Left ventricle myocardium superior (tissue), 1 donor: ENCODE measurements at regions not wholly inside any gene's neighbourhood (a gene's known extent, or its start where the extent isn't known, plus 50 kb on each side); places are given as distances from the start of the nearest gene placed in this dataset.

Experiments
- ATAC-seq: fragments of 200-7000 bp; cut with Tn5 transposase; one replicate; pipeline ENCODE4 v1.9.1; 2020; ENCODE audit warnings: mild to moderate bottlenecking, moderate library complexity
- DNase-seq: peaks from one replicate; pipeline ENCODE4 v3.0.0-alpha.2; 2020
- intact Hi-C: fragments of 100-400 bp; cut with micrococcal nuclease; formaldehyde crosslinking; loops from one replicate; pipeline ENCODE4 v1.11.0; 2022
- donor health status: DM: no; HTN: yes; CAD: no; lungs with severe emphysema.

DNA sequence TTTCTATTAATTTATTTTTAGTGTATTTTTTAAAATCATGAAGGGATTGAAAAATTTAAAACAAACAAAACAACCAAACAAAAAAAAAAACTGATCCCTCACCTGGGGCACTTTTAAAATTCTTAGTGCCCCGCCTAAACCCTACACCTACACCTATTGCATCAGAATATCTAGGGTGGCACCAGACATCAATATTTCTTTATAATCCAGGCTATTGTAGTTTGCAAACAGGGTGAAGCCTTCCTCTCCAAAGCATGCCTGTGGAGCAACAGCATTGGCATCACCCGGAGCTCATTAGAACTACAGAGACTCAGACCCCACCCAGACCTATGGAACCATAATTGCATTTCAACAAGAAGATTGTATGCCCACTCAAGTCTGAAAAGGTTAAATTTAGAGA lies 54.9 kb upstream of the ACP3 start:
- intact Hi-C loops, result no loop called here
- ATAC-seq (no peak), DNase-seq (no peak)

- intact Hi-C loops, result no loop called here
- no peak for ATAC-seq
- DNase-seq, result no peak
Observed at GRCh38 chr3:132262956-132263355, 54.3 kb upstream of the ACP3 start.

DNA sequence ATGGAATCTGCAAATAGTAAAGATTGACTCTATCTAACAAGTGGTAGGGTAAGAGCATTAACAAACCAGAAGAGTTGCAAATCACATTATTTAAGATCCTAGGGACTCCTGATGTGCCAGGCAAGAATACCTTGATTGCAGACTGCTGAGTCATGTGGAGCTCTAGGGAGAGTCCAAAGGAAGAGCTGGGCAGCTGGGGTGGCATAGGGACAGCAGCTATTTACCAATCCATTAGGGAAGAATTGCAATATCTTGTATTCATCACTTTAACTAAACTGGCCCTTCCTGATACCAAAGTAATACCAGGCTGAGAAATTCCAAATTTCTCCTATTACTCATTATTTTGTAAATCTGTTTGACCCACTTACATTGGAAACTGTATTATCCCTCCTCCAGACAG lies 52.2 kb upstream of the ACP3 start:
- no peak for DNase-seq
- intact Hi-C loops, result no loop called here
- ATAC-seq, result no peak

- intact Hi-C loops, result no loop called here
- no peak for DNase-seq
- ATAC-seq, result no peak
Observed at GRCh38 chr3:132265488-132265887, 51.7 kb upstream of the ACP3 start.

DNA sequence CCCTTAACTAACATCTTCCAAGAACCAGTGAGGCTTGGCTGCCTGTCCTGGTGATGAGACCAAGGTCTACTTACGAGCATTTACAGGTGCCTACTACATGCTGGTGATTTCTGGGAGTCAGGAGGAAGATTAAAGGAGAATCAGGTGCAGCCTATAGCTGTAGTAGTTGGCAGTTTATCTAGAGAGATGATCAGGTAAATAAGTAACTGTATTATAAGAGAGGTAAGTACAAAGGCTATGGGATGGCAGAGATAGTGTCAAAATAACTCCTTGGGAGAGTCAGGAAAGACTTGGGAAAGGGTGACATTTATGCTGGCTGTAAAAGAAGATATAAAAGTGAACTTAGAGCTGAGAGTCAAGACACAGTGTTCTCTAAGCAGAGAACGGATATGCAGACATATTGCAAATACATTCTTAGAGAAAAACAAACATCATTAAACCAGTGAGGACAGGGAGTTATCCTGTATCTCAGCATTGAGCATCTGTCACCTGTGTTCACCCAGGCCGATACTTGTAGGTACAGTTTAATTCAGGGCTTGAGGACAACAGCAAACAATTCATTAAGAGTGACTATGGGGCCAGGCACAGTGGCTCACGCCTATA lies 49.7 kb upstream of the ACP3 start:
- intact Hi-C loops, result no loop called here
- ATAC-seq (no peak), DNase-seq (no peak)
